Transverse colon (tissue), 4 donors: ENCODE measurements at regions not wholly inside any gene's neighbourhood (a gene's known extent, or its start where the extent isn't known, plus 50 kb on each side); places are given as distances from the start of the nearest gene placed in this dataset.

ENCODE experiments used
- DNase-seq: peaks from one replicate; pipeline ENCODE4 v3.0.0-alpha.2; 2019
- H3K27ac ChIP-seq, 4 donors: fragments of 200-600 bp; sonication (generic); 2 replicates each; pipeline ENCODE4 v1.5.1; 2016 to 2018; ENCODE audit warnings: inconsistent platforms in 4 of 4
- H3K27me3 ChIP-seq: fragments of 200-600 bp; sonication (generic); 2 replicates; pipeline ENCODE4 v1.5.1; 2017; ENCODE audit warnings: inconsistent platforms
- H3K36me3 ChIP-seq, 4 donors: fragments of 200-600 bp; sonication (generic); 2 replicates each; pipeline ENCODE4 v1.5.1; 2017 to 2019; ENCODE audit warnings: inconsistent platforms in 4 of 4
- H3K4me1 ChIP-seq, 4 donors: fragments of 200-600 bp; sonication (generic); 2 replicates each; pipeline ENCODE4 v1.5.1; 2017 to 2020; ENCODE audit warnings: inconsistent platforms in 4 of 4
- H3K4me3 ChIP-seq, 4 donors: fragments of 200-600 bp; sonication (generic); 1 replicate in 1 of 4; 2 replicates in 3 of 4; pipeline versions ENCODE4 v1.5.1 to v1.6.1; 2017 to 2019; ENCODE audit warnings: inconsistent platforms in 4 of 4
- H3K9me3 ChIP-seq, 2 donors: fragments of 200-600 bp; sonication (generic); 2 replicates each; pipeline ENCODE4 v1.5.1; 2017 to 2019; ENCODE audit warnings: inconsistent platforms in 2 of 2
- EP300 ChIP-seq: sonication (generic); formaldehyde crosslinking; IDR thresholded peaks from one replicate; pipeline ENCODE4 v1.6.1; 2017; ENCODE audit warnings: antibody characterized with exemption, low read depth
- POLR2A ChIP-seq: fragments of 450-650 bp; IDR thresholded peaks from one replicate; pipeline ENCODE4 v1.6.1; 2016; ENCODE audit warnings: antibody characterized with exemption, mild to moderate bottlenecking, moderate library complexity
- POLR2AphosphoS5 ChIP-seq, 3 donors: sonication (generic); formaldehyde crosslinking; IDR thresholded peaks; one replicate each; pipeline ENCODE4 v1.6.1; 2016; ENCODE audit warnings: antibody characterized with exemption in 3 of 3
- WGBS, 2 donors: methylation state at CpG; one replicate each; pipeline ENCODE4 v1.1.5; 2018; ENCODE audit warnings: low coverage in 1 of 2; 5-methylcytosine and 5-hydroxymethylcytosine counted together
- in situ Hi-C, 4 donors: fragments of 200-750 bp; cut with MboI; loops; one replicate each; pipeline versions ENCODE4 v1.15.0 to v1.15.1; 2017; ENCODE audit warnings: low sequenced_read_pairs in 3 of 4, low pct_ligation_motif_present in 1 of 4, low pct_unique_long_range_greater_than_20kb in 1 of 4
- intact Hi-C: fragments of 100-400 bp; cut with DNase I; formaldehyde crosslinking; loops from one replicate; pipeline ENCODE4 v1.15.1; 2023; ENCODE audit warnings: low total_unique reads
- TF ChIP-seq, protein P1 (sequence below), 5 experiments: fragments of 200-600 bp in 3 of 5; fragments of 450-650 bp in 2 of 5; sonication (generic) in 3 of 5; IDR thresholded peaks; 1 replicate in 2 of 5; 2 replicates in 3 of 5; pipeline ENCODE4 v1.5.1; 2016 to 2017; ENCODE audit warnings: antibody characterized with exemption in 5 of 5, inconsistent platforms in 3 of 5, mild to moderate bottlenecking in 2 of 5, moderate library complexity in 1 of 5

DNA sequence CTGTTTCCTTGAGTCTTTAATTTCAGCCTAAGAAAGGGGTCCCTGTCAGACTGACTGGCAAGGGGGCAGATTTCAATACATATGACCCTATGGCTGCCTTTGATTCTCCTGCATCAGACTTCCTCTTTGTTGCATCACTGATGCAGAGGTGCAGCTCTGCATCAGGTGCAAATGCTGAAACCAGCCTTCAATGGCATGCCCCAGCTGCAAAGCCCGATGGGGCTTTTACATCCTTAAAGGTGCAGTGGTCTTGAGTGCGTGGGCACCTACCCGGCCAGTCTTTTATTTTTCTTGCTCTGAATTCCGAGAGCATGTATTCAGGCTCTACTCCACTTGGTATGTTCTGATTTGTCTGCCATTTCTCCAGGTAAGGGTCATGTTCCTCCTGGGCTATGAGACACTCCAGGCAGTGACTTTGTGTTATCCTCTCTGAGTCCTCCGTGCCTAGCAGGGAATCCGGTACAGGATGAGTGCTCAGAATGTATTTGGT is 169.5 kb downstream of the MYCN start:
- in situ Hi-C loops (no loop called here), intact Hi-C loops (no loop called here)
- no peak overlapping the region for H3K27ac ChIP-seq
- H3K36me3 ChIP-seq = no peaks in the 10 kb centered on the region
- DNase-seq = no peak
- H3K9me3 ChIP-seq = no peaks in the 10 kb centered on the region
- H3K27me3 ChIP-seq = no peaks in the 10 kb centered on the region
- peaks cover 0 to 4% (median 4%) of the 10 kb centered on the region in 4 donors for H3K4me1 ChIP-seq
- whole genome bisulfite sequencing, 2 donors = 70 to 85% methylated on average over 2 to 6 of the region's 6 CpGs
- TF ChIP-seq POLR2AphosphoS5 (IDR thresholded peaks at IDR 0.05) (no peak), POLR2A (no peak), EP300 (no peak)
- TF ChIP-seq, protein P1, sequence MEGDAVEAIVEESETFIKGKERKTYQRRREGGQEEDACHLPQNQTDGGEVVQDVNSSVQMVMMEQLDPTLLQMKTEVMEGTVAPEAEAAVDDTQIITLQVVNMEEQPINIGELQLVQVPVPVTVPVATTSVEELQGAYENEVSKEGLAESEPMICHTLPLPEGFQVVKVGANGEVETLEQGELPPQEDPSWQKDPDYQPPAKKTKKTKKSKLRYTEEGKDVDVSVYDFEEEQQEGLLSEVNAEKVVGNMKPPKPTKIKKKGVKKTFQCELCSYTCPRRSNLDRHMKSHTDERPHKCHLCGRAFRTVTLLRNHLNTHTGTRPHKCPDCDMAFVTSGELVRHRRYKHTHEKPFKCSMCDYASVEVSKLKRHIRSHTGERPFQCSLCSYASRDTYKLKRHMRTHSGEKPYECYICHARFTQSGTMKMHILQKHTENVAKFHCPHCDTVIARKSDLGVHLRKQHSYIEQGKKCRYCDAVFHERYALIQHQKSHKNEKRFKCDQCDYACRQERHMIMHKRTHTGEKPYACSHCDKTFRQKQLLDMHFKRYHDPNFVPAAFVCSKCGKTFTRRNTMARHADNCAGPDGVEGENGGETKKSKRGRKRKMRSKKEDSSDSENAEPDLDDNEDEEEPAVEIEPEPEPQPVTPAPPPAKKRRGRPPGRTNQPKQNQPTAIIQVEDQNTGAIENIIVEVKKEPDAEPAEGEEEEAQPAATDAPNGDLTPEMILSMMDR (IDR thresholded peaks at IDR 0.05) = no peak
- no peak overlapping the region for H3K4me3 ChIP-seq

DNA sequence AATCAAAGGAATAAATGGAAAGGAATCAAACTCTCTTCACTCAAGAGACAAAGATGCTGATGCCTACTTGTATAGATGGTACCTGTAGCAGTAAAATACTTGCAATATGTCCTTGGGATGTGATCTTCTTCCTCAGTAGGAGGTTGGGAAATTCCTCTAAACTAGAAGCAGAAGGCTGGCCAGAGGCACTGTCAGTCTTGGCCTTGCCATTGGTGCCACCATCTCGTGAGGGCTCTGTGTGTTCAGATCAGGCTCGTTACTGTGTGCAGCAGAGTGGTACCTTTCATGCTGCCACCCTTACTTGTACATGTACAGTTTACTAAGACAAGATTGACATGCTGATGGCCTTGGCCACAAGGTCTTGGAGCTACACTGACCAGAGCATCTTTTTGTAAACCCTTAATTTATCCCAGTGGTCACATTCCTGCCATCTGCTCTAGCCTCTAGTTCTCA is 169.0 kb downstream of the MYCN start:
- TF ChIP-seq POLR2A = no peak
- TF ChIP-seq EP300 = no peak
- TF ChIP-seq, protein P1 (IDR thresholded peaks at IDR 0.05) = no peak
- no peak for TF ChIP-seq POLR2AphosphoS5 (IDR thresholded peaks at IDR 0.05)
- no peak for DNase-seq
- H3K27ac ChIP-seq = no peak overlapping the region
- no peaks in the 10 kb centered on the region for H3K27me3 ChIP-seq
- intact Hi-C loops = no loop called here
- WGBS, 2 donors = 82% methylated on average over 2 of the region's 2 CpGs; no CpG with 5 or more reads in 1 of the 2 donors
- H3K36me3 ChIP-seq = no peaks in the 10 kb centered on the region
- H3K4me1 ChIP-seq = peaks cover 0 to 2% (median under 1%) of the 10 kb centered on the region in 4 donors
- in situ Hi-C loops = no loop called here
- H3K9me3 ChIP-seq = no peaks in the 10 kb centered on the region
- H3K4me3 ChIP-seq = no peak overlapping the region

DNA sequence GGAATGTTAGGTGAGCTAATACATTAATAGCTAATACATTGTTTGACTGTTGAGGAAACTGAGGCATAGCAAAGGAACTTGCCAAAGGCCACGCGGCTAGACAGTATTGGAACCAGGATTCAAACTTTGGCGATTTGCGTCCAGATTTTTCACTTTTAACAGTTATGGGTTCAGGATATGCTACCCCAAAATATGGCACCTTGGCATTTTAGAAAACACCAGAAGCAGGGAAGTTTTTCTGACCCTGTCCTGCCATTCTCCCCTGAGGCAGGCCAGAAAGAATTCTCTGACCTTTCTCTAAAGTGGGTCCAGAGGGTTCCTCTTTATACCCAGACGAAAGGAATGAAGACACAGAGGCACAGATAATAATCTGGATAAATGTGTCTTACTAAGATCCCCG is 166.9 kb downstream of the MYCN start:
- intact Hi-C loops = no loop called here
- Histone ChIP-seq H3K9me3 (no peaks in the 10 kb centered on the region), H3K27ac (no peak overlapping the region), H3K36me3 (no peaks in the 10 kb centered on the region), H3K4me3 (no peak overlapping the region), H3K27me3 (no peaks in the 10 kb centered on the region), H3K4me1 (peaks cover 0 to 18% (median 12%) of the 10 kb centered on the region in 4 donors)
- TF ChIP-seq POLR2AphosphoS5 (IDR thresholded peaks at IDR 0.05) = no peak
- TF ChIP-seq EP300 = no peak
- TF ChIP-seq, protein P1 (IDR thresholded peaks at IDR 0.05) = no peak
- TF ChIP-seq POLR2A = no peak
- WGBS, 2 donors = 93 to 95% methylated on average over 3 to 6 of the region's 6 CpGs
- in situ Hi-C loops = no loop called here
- DNase-seq = no peak

DNA sequence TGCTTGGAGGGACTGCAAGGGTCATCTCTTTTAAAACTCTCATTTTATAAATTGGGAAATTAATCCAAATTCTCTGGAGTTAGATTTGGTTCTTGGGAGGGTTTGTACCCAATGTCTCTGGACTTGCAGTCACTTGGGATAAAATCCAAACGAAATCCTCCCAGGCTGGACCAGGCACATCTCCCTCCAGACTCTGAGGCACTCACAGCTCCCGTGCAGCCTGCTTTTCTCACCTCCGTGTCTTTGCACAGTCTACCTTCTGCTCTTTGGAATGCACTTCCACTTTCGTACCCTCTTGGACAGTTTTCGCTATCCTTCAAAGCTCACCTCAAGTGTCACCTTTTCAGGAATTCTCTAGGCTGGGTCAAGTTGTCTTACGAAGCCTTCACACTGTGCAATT is 166.3 kb downstream of the MYCN start:
- Histone ChIP-seq H3K4me1 (peaks cover 0 to 19% (median 13%) of the 10 kb centered on the region in 4 donors), H3K4me3 (no peak overlapping the region)
- in situ Hi-C loops = no loop called here

More for the DNA sequence above, 166.3 kb downstream of the MYCN start:
- no peaks in the 10 kb centered on the region for H3K9me3 ChIP-seq
- TF ChIP-seq EP300 (no peak), POLR2AphosphoS5 (IDR thresholded peaks at IDR 0.05) (no peak), POLR2A (no peak)
- TF ChIP-seq, protein P1 (IDR thresholded peaks at IDR 0.05) = no peak
- H3K27ac ChIP-seq = no peak overlapping the region
- H3K36me3 ChIP-seq = no peaks in the 10 kb centered on the region
- H3K27me3 ChIP-seq = no peaks in the 10 kb centered on the region
- WGBS, 2 donors = 87% methylated on average over 5 to 6 of the region's 6 CpGs
- no peak for DNase-seq
- intact Hi-C loops = no loop called here
